Peyer's patch (tissue), 4 donors: ENCODE measurements at regions not wholly inside any gene's neighbourhood (a gene's known extent, or its start where the extent isn't known, plus 50 kb on each side); places are given as distances from the start of the nearest gene placed in this dataset.

Experiments used
- CTCF ChIP-seq, 6 experiments: fragments of 450-650 bp in 4 of 6; fragments of 200-600 bp in 2 of 6; sonication (generic) in 1 of 6; IDR thresholded peaks; one replicate each; pipeline ENCODE4 v1.5.1; 2017 to 2019; ENCODE audit warnings: antibody characterized with exemption in 6 of 6, mild to moderate bottlenecking in 3 of 6, moderate library complexity in 1 of 6
- POLR2A ChIP-seq, 2 donors: fragments of 450-650 bp; IDR thresholded peaks; one replicate each; pipeline ENCODE4 v1.5.1; 2017; ENCODE audit warnings: antibody characterized with exemption in 2 of 2, mild to moderate bottlenecking in 2 of 2, moderate library complexity in 2 of 2

GRCh38 chr2:220104871-220105351 lies 477.5 kb downstream of the SLC4A3 start:
- TF ChIP-seq POLR2A (IDR thresholded peaks at IDR 0.05) (no peak), CTCF (IDR thresholded peaks at IDR 0.05) (no peak)
